Upper lobe of left lung (tissue), 6 donors: ENCODE measurements at regions not wholly inside any gene's neighbourhood (a gene's known extent, or its start where the extent isn't known, plus 50 kb on each side); places are given as distances from the start of the nearest gene placed in this dataset.

Source experiments
- ATAC-seq, 2 donors: fragments of 200-7000 bp; cut with Tn5 transposase; one replicate each; pipeline ENCODE4 v1.9.1; 2022; ENCODE audit warnings: mild to moderate bottlenecking in 2 of 2, moderate library complexity in 2 of 2; ENCODE audit not compliant: low FRiP score in 2 of 2
- DNase-seq, 2 donors: peaks; one replicate each; pipeline ENCODE4 v3.0.0-alpha.2; 2019 to 2020
- H3K27ac ChIP-seq, 4 donors: fragments of 200-600 bp; sonication (generic); one replicate each; pipeline ENCODE4 v1.5.1; 2016 to 2019
- H3K27me3 ChIP-seq, 4 donors: fragments of 200-600 bp; sonication (generic); one replicate each; pipeline ENCODE4 v1.5.1; 2017 to 2019
- H3K36me3 ChIP-seq, 4 donors: fragments of 200-600 bp; sonication (generic); one replicate each; pipeline ENCODE4 v1.5.1; 2016 to 2019
- H3K4me1 ChIP-seq, 4 donors: fragments of 200-600 bp; sonication (generic); one replicate each; pipeline ENCODE4 v1.5.1; 2018 to 2019
- H3K4me3 ChIP-seq, 4 donors: fragments of 200-600 bp; sonication (generic); one replicate each; pipeline ENCODE4 v1.5.1; 2017 to 2019; ENCODE audit warnings: mild to moderate bottlenecking in 2 of 4, moderate library complexity in 1 of 4
- H3K9me3 ChIP-seq, 4 donors: fragments of 200-600 bp; sonication (generic); one replicate each; pipeline ENCODE4 v1.5.1; 2018 to 2019
- EP300 ChIP-seq, 4 donors: sonication (generic); formaldehyde crosslinking; IDR thresholded peaks; one replicate each; pipeline ENCODE4 v1.5.1; 2017; ENCODE audit warnings: antibody characterized with exemption in 4 of 4, control low read depth in 2 of 4
- POLR2A ChIP-seq, 4 donors: fragments of 450-650 bp; IDR thresholded peaks; one replicate each; pipeline ENCODE4 v1.5.1; 2016 to 2017; ENCODE audit warnings: antibody characterized with exemption in 4 of 4, mild to moderate bottlenecking in 2 of 4
- POLR2AphosphoS5 ChIP-seq, 2 donors: sonication (generic); formaldehyde crosslinking; IDR thresholded peaks; one replicate each; pipeline ENCODE4 v1.5.1; 2017; ENCODE audit warnings: antibody characterized with exemption in 2 of 2
- WGBS, 2 donors: methylation state at CpG; one replicate each; pipeline ENCODE4 v1.1.5; 2017 to 2018; 5-methylcytosine and 5-hydroxymethylcytosine counted together
- TF ChIP-seq, protein P1 (sequence below), 6 experiments: fragments of 450-650 bp in 4 of 6; fragments of 200-600 bp in 2 of 6; sonication (generic) in 2 of 6; IDR thresholded peaks; one replicate each; pipeline ENCODE4 v1.5.1; 2016 to 2019; ENCODE audit warnings: antibody characterized with exemption in 6 of 6
- donor health status: DM: no; HTN: no; CAD: no; lungs with moderate emphysema.
- donor health status: DM: no; HTN: yes; CAD: no; lungs with severe emphysema.

DNA sequence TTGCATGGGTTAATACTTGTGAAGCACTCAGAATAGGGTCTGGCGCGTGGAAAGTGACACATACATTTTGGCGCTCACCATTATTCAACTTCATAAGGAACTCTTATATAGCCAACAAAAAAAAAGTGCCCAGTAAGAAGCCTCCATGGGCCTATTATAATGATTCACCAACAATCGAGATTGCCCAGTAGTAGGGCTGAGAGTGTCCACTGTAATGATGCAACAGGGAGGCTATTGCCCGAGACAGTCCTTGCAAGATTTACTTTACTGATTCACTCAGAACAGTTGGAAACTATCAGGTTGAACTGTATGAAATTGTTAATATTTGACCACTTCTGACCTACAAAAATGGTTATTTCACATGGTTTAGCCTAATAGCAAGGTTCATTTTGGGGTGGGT, 86.0 kb downstream of the PJA1 start:
- H3K27me3 ChIP-seq = no peaks in the 10 kb centered on the region
- ATAC-seq = no peak
- no peak overlapping the region for H3K4me3 ChIP-seq
- TF ChIP-seq POLR2AphosphoS5 (IDR thresholded peaks at IDR 0.05) (no peak), EP300 (IDR thresholded peaks at IDR 0.05) (no peak), POLR2A (IDR thresholded peaks at IDR 0.05) (no peak)
- TF ChIP-seq, protein P1, sequence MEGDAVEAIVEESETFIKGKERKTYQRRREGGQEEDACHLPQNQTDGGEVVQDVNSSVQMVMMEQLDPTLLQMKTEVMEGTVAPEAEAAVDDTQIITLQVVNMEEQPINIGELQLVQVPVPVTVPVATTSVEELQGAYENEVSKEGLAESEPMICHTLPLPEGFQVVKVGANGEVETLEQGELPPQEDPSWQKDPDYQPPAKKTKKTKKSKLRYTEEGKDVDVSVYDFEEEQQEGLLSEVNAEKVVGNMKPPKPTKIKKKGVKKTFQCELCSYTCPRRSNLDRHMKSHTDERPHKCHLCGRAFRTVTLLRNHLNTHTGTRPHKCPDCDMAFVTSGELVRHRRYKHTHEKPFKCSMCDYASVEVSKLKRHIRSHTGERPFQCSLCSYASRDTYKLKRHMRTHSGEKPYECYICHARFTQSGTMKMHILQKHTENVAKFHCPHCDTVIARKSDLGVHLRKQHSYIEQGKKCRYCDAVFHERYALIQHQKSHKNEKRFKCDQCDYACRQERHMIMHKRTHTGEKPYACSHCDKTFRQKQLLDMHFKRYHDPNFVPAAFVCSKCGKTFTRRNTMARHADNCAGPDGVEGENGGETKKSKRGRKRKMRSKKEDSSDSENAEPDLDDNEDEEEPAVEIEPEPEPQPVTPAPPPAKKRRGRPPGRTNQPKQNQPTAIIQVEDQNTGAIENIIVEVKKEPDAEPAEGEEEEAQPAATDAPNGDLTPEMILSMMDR (IDR thresholded peaks at IDR 0.05) = no peak
- DNase-seq = no peak
- WGBS, 2 donors = 86 to 91% methylated on average over 4 to 5 of the region's 5 CpGs
- H3K4me1 ChIP-seq = no peaks in the 10 kb centered on the region
- H3K27ac ChIP-seq = no peak overlapping the region
- H3K36me3 ChIP-seq = no peaks in the 10 kb centered on the region
- no peaks in the 10 kb centered on the region for H3K9me3 ChIP-seq

DNA sequence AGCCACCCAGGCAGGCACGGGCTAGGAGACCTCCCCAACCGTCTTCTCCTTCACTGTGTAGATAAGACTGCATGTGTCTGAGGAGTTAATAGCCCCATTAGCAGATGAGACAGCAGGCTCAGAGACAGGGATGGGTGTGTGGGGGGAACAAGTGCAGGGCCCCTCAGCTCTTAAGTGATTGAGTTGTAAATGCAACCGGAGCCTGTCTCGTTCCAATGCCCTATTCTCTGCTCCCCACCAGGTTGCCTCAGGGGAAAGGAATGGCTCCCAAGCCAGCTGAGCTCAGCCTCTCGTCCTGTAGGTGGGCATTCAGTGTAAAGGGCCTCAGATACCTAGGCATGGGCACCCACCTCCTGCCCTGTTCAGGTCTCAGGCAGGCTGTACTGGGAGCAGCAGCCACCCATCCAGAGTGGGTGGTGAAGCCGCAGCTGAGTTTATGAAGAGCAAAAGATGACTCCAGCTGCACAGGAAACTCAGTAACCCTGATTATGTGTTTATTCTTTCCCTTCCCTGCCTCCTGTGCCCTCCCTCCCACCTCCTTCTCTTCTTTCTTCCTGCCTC, 87.3 kb downstream of the PJA1 start:
- no peaks in the 10 kb centered on the region for H3K36me3 ChIP-seq
- H3K4me1 ChIP-seq = no peaks in the 10 kb centered on the region
- WGBS, 2 donors = 65% methylated on average over 2 to 6 of the region's 6 CpGs
- no peak overlapping the region for H3K4me3 ChIP-seq
- no peak overlapping the region for H3K27ac ChIP-seq
- no peaks in the 10 kb centered on the region for H3K9me3 ChIP-seq
- ATAC-seq = no peak
- peak in 1 of 2 donors; percentile 12 for DNase-seq
- no peaks in the 10 kb centered on the region for H3K27me3 ChIP-seq
- no peak for TF ChIP-seq POLR2AphosphoS5 (IDR thresholded peaks at IDR 0.05)
- no peak for TF ChIP-seq POLR2A (IDR thresholded peaks at IDR 0.05)
- TF ChIP-seq, protein P1 (IDR thresholded peaks at IDR 0.05) = no peak
- TF ChIP-seq EP300 (IDR thresholded peaks at IDR 0.05) = no peak

DNA sequence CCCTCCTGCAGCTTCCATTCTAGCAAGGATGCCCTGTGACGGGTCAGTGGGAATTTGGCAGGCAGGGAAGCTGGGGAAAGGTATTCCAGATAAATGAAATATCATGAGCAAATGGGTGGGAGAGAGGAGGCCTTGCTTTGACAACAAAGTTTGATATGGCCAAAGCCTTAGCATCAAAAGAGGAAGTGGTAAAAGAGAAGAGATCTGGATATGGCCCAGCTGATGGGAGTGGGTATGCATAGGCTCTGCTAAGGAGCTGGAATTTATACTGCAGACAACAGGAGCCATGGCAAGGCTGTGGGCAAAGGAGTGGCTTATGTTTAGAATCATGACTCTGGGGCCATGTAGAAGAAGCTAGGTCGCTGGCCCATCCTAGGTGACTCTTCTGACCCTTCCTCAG, 89.2 kb downstream of the PJA1 start:
- TF ChIP-seq EP300 (IDR thresholded peaks at IDR 0.05) (no peak), POLR2A (IDR thresholded peaks at IDR 0.05) (no peak), POLR2AphosphoS5 (IDR thresholded peaks at IDR 0.05) (no peak)
- TF ChIP-seq, protein P1 (IDR thresholded peaks at IDR 0.05) = no peak

DNA sequence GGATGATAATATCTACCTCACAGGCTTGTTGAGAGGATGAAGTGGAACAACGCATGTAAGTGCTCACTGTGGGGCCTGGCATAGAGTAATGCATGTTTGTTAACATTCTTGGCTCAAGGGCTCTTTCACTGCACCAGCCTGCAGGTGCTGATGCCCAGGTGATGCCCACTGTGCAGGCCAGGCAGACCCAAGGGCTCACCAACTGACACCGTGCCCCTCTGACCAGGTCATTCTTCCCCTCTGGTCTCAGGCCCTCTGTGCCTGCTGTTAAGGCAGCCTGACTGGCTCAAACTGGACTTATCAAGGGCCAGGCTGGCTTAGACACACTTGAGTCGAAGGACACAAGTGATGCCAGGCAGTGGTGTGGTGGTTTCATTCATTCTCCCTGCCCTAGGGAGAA, 90.5 kb downstream of the PJA1 start:
- Histone ChIP-seq H3K9me3 (no peaks in the 10 kb centered on the region), H3K4me3 (no peak overlapping the region), H3K27me3 (no peaks in the 10 kb centered on the region), H3K4me1 (peaks cover 0 to 5% (median 3%) of the 10 kb centered on the region in 4 donors), H3K27ac (no peak overlapping the region), H3K36me3 (no peaks in the 10 kb centered on the region)
- ATAC-seq = no peak
- TF ChIP-seq POLR2AphosphoS5 (IDR thresholded peaks at IDR 0.05) = no peak
- no peak for TF ChIP-seq POLR2A (IDR thresholded peaks at IDR 0.05)
- TF ChIP-seq, protein P1 (IDR thresholded peaks at IDR 0.05) = no peak
- TF ChIP-seq EP300 (IDR thresholded peaks at IDR 0.05) = no peak
- DNase-seq = peak in 1 of 2 donors; percentile 15
- WGBS, 2 donors = 60 to 80% methylated on average over 1 to 3 of the region's 3 CpGs

More for the DNA sequence above, 89.2 kb downstream of the PJA1 start:
- H3K36me3 ChIP-seq = no peaks in the 10 kb centered on the region
- H3K27ac ChIP-seq = no peak overlapping the region
- peaks cover 0 to 2% (median 1%) of the 10 kb centered on the region in 4 donors for H3K4me1 ChIP-seq
- WGBS, 2 donors = 82 to 100% methylated on average over 1 to 2 of the region's 2 CpGs
- peak in 1 of 2 donors; percentile 6 for DNase-seq
- no peak for ATAC-seq
- no peak overlapping the region for H3K4me3 ChIP-seq
- H3K27me3 ChIP-seq = no peaks in the 10 kb centered on the region
- H3K9me3 ChIP-seq = no peaks in the 10 kb centered on the region

DNA sequence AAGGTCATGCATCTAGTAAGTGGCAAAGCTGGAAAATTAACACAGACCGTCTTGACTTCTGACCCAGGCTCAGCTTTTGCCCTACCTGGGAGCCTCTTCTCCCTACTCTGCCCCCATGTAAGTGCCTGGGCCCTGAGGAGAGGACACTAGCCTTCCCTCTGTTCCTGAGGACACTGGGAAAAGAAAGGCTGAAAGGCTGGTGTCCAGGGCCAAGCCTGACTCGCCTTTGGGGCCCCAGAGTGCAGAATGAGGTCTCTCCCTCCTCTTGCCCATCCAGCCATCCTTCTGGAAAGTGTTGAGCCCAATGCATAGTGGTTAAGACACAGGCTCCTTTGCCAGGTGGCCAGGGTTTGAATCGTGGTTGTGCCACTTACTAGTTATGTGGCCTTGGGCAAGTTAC, 91.5 kb downstream of the PJA1 start:
- H3K27ac ChIP-seq = no peak overlapping the region
- H3K4me3 ChIP-seq = no peak overlapping the region
- peaks cover 0 to 5% (median 3%) of the 10 kb centered on the region in 4 donors for H3K4me1 ChIP-seq
- WGBS, 2 donors = 72 to 80% methylated on average over 2 to 3 of the region's 3 CpGs
- H3K36me3 ChIP-seq = no peaks in the 10 kb centered on the region
- H3K9me3 ChIP-seq = no peaks in the 10 kb centered on the region
- H3K27me3 ChIP-seq = no peaks in the 10 kb centered on the region
- ATAC-seq (no peak), DNase-seq (peak in 1 of 2 donors; percentile 3)
- TF ChIP-seq, protein P1 (IDR thresholded peaks at IDR 0.05) = no peak
- no peak for TF ChIP-seq POLR2AphosphoS5 (IDR thresholded peaks at IDR 0.05)
- TF ChIP-seq POLR2A (IDR thresholded peaks at IDR 0.05) = no peak
- no peak for TF ChIP-seq EP300 (IDR thresholded peaks at IDR 0.05)
